ENCODE measurements at regions not wholly inside any gene's neighbourhood (a gene's known extent, or its start where the extent isn't known, plus 50 kb on each side); places are given as distances from the start of the nearest gene placed in this dataset.

DNA sequence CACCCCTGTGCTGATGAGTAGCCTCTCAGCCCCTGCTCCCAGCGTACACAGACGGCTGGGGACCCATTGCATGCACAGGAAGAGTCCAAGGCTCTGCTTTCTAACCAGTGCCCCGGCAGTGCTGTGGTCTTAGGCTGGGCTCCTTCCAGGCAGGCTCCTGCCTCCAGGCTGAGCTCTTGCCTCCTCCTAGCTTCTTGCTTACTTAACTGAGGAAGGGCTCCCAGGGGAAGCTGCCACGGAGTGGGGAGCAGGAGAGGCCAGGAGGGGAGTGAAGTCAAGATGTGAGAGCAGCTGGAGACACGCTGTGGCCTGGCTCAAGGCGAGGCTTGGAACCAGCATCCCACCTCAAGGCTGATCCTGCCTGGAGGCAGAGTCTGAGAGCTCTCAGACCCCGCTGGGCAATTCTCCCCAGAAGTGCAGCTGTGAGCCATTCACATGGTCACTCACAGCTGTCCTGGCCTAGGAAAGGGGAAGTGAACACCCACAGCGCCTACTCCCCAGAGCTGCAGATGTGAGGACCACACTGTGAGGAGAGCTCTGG is 141.0 kb downstream of the TBXT start:
- TF ChIP-seq EZH2 (IDR thresholded peaks at IDR 0.05; ENCODE audit: borderline replicate concordance, low read depth, low read length, severe bottlenecking) = no peak
- TF ChIP-seq, protein P1, sequence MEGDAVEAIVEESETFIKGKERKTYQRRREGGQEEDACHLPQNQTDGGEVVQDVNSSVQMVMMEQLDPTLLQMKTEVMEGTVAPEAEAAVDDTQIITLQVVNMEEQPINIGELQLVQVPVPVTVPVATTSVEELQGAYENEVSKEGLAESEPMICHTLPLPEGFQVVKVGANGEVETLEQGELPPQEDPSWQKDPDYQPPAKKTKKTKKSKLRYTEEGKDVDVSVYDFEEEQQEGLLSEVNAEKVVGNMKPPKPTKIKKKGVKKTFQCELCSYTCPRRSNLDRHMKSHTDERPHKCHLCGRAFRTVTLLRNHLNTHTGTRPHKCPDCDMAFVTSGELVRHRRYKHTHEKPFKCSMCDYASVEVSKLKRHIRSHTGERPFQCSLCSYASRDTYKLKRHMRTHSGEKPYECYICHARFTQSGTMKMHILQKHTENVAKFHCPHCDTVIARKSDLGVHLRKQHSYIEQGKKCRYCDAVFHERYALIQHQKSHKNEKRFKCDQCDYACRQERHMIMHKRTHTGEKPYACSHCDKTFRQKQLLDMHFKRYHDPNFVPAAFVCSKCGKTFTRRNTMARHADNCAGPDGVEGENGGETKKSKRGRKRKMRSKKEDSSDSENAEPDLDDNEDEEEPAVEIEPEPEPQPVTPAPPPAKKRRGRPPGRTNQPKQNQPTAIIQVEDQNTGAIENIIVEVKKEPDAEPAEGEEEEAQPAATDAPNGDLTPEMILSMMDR (IDR thresholded peaks at IDR 0.05; ENCODE audit: extremely low read depth in 1 of 2, insufficient read depth in 1 of 2, low read depth in 1 of 2, low read length in 2 of 2) = no peak
- no peak for TF ChIP-seq MAX (IDR thresholded peaks at IDR 0.05; ENCODE audit: insufficient read depth, insufficient read length)
- no peak for TF ChIP-seq POLR2A (IDR thresholded peaks at IDR 0.05; ENCODE audit: low read depth, low read length)
- TF ChIP-seq POLR2AphosphoS5 (IDR thresholded peaks at IDR 0.05; ENCODE audit: insufficient read depth, low read depth, low read length) = no peak
- TF ChIP-seq MYC (IDR thresholded peaks at IDR 0.05; ENCODE audit: low read depth, low read length) = no peak
- no peak for TF ChIP-seq JUN (IDR thresholded peaks at IDR 0.05; ENCODE audit: borderline replicate concordance, insufficient read depth, insufficient read length, low read depth)

Measured in endothelial cell of umbilical vein (primary cell).